ENCODE measurements at regions not wholly inside any gene's neighbourhood (a gene's known extent, or its start where the extent isn't known, plus 50 kb on each side); places are given as distances from the start of the nearest gene placed in this dataset.
"Not testable (repeated sequence)": the region's sequence is repeated elsewhere in the genome, so short reads cannot be mapped to it uniquely, and the experiment has no call there.

- in situ Hi-C loops (cut with HindIII; ENCODE audit: low sequenced_read_pairs), result no loop called here
- H3K4me3 ChIP-seq (ENCODE audit: low read depth, low read length), result no peak overlapping the region
- no peak for TF ChIP-seq CTCF (IDR thresholded peaks at IDR 0.05; ENCODE audit: low read depth, low read length, missing control alignments)
- no peak for DNase-seq (ENCODE audit: low read depth)
Measured at GRCh38 chr20:51943761-51944160, 141.4 kb upstream of the SALL4 start.

DNA sequence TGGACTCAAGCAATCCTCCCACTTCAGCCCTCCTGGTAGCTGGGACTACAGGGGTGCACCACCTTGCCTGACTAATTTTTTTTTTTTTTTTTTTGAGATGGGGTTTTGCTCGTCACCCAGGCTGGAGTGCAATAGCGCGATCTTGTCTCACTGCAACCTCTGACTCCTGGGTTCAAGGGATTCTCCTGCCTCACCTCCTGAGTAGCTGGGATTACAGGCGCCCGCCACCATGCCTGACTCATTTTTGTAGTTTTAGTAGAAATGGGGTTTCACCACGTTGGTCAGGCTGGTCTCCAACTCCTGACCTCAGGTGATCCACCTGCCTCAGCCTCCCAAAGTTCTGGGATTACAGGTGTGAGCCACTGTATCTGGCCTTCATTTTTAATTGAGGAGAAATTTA, 141.0 kb upstream of the SALL4 start:
- DNase-seq (ENCODE audit: low read depth); in situ Hi-C loops (cut with HindIII; ENCODE audit: low sequenced_read_pairs); H3K4me3 ChIP-seq (ENCODE audit: low read depth, low read length): not testable (repeated sequence)

DNA sequence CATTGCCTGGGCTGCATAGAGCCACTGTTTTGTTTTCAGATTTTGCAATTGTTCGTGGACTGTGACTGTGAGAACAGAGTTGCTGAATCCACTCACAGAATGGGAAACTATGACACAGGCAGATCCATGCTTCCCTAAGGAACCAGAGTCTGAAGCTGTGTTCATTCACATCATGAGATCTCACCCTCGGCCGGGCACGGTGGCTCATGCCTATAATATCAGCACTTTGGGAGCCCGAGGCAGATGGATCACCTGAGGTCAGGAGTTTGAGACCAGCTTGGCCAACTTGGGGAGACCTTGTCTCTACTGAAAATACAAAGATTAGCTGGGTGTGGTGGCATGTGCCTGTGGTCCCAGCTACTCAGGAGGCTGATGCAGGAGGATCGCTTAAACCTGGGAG, 139.2 kb upstream of the SALL4 start:
- H3K4me3 ChIP-seq (ENCODE audit: low read depth, low read length), result no peak overlapping the region
- no peak for DNase-seq (ENCODE audit: low read depth)
- no peak for TF ChIP-seq CTCF (IDR thresholded peaks at IDR 0.05; ENCODE audit: low read depth, low read length, missing control alignments)
- in situ Hi-C loops (cut with HindIII; ENCODE audit: low sequenced_read_pairs), result no loop called here

- in situ Hi-C loops (cut with HindIII; ENCODE audit: low sequenced_read_pairs), result no loop called here
- no peak overlapping the region for H3K4me3 ChIP-seq (ENCODE audit: low read depth, low read length)
- no peak for DNase-seq (ENCODE audit: low read depth)
- TF ChIP-seq CTCF (IDR thresholded peaks at IDR 0.05; ENCODE audit: low read depth, low read length, missing control alignments), result no peak
Measured at GRCh38 chr20:51939259-51939585, 136.9 kb upstream of the SALL4 start.

- DNase-seq (ENCODE audit: low read depth), result no peak
- TF ChIP-seq CTCF (IDR thresholded peaks at IDR 0.05; ENCODE audit: low read depth, low read length, missing control alignments), result no peak
- in situ Hi-C loops (cut with HindIII; ENCODE audit: low sequenced_read_pairs), result no loop called here
- H3K4me3 ChIP-seq (ENCODE audit: low read depth, low read length), result no peak overlapping the region
Measured at GRCh38 chr20:51938559-51939258, 136.4 kb upstream of the SALL4 start.

DNA sequence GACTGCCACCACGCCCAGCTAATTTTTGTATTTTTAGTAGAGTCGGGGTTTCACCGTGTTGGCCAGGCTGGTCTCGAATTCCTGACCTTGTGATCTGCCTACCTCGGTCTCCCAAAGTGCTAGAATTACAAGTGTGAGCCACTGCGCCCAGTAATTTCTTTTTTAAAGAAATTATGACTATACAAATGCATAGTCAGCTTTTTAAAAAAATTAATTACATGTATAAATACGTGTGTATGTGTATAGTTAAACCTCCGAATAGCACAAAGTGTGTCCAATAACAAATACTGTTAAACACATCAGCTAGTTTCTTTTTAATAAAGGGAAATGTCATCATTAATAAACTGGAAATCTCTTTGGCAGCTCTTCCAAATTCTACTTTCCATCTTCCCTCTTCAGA, 135.5 kb upstream of the SALL4 start:
- H3K4me3 ChIP-seq (ENCODE audit: low read depth, low read length), result no peak overlapping the region
- DNase-seq (ENCODE audit: low read depth), result no peak
- no peak for TF ChIP-seq CTCF (IDR thresholded peaks at IDR 0.05; ENCODE audit: low read depth, low read length, missing control alignments)
- in situ Hi-C loops (cut with HindIII; ENCODE audit: low sequenced_read_pairs), result no loop called here

- in situ Hi-C loops (cut with HindIII; ENCODE audit: low sequenced_read_pairs), result no loop called here
- no peak overlapping the region for H3K4me3 ChIP-seq (ENCODE audit: low read depth, low read length)
- DNase-seq (ENCODE audit: low read depth), result no peak
- no peak for TF ChIP-seq CTCF (IDR thresholded peaks at IDR 0.05; ENCODE audit: low read depth, low read length, missing control alignments)
Measured at GRCh38 chr20:51936377-51936776, 134.1 kb upstream of the SALL4 start.

Measured in astrocyte of the cerebellum (primary cell).